ENCODE measurements at regions not wholly inside any gene's neighbourhood (a gene's known extent, or its start where the extent isn't known, plus 50 kb on each side); places are given as distances from the start of the nearest gene placed in this dataset.

DNA sequence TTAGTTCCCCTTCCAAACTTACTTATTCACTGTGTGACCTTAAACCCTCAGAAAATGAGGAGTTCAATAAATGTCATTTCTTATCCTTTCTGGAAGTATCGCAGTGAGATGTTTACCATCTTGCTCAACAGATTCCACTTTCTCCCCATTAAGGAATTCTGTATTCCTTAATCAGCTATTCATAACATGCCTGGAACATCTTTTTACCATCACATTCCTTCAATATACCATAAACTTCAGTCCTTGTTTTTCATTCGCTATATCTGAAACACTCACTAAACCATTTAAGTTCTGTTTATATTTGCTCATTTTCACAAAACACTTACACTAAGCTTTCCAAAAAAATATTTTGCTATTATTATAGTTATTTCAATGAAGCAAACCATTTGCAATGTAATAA is 1158.6 kb downstream of the CDH12 start:
- no peak overlapping the region for H3K27ac ChIP-seq
- intact Hi-C loops (cut with DNase I) = no loop called here
- TF ChIP-seq EP300 (IDR thresholded peaks at IDR 0.05) = no peak
- TF ChIP-seq, protein P1, sequence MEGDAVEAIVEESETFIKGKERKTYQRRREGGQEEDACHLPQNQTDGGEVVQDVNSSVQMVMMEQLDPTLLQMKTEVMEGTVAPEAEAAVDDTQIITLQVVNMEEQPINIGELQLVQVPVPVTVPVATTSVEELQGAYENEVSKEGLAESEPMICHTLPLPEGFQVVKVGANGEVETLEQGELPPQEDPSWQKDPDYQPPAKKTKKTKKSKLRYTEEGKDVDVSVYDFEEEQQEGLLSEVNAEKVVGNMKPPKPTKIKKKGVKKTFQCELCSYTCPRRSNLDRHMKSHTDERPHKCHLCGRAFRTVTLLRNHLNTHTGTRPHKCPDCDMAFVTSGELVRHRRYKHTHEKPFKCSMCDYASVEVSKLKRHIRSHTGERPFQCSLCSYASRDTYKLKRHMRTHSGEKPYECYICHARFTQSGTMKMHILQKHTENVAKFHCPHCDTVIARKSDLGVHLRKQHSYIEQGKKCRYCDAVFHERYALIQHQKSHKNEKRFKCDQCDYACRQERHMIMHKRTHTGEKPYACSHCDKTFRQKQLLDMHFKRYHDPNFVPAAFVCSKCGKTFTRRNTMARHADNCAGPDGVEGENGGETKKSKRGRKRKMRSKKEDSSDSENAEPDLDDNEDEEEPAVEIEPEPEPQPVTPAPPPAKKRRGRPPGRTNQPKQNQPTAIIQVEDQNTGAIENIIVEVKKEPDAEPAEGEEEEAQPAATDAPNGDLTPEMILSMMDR (IDR thresholded peaks at IDR 0.05) = no peak
- no peak for TF ChIP-seq POLR2A (IDR thresholded peaks at IDR 0.05)
- H3K9me3 ChIP-seq = no peaks in the 10 kb centered on the region
- no peak overlapping the region for H3K4me3 ChIP-seq
- WGBS, 3 donors = 12 to 20% (median 18%) methylated on average over 2 of the region's 2 CpGs
- no peaks in the 10 kb centered on the region for H3K27me3 ChIP-seq
- no peaks in the 10 kb centered on the region for H3K36me3 ChIP-seq
- no peak for DNase-seq
- H3K4me1 ChIP-seq (ENCODE audit: insufficient read depth) = no peaks in the 10 kb centered on the region

DNA sequence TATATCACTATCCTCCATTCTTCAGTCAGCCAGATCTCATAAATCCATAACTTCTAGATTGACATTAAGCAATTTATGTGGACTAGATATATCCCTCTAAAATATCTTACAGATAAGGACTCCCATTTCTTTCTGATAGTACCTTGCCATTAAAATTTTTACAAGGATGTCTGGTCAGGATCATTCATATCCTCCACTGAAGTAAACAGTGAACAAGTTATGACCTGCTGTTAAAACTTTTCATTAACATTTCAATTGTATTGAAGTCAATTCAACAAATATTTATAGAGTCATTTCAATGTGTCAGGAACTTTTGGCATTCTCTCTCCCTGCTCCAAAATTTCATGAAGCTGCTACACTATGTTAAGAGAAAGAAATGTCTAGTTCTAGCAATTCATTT is 1159.6 kb downstream of the CDH12 start:
- intact Hi-C loops (cut with DNase I) = no loop called here
- no peak overlapping the region for H3K4me3 ChIP-seq
- TF ChIP-seq, protein P1 (IDR thresholded peaks at IDR 0.05) = no peak
- no peak for TF ChIP-seq POLR2A (IDR thresholded peaks at IDR 0.05)
- H3K27ac ChIP-seq = no peak overlapping the region
- no peaks in the 10 kb centered on the region for H3K9me3 ChIP-seq
- H3K4me1 ChIP-seq (ENCODE audit: insufficient read depth) = no peaks in the 10 kb centered on the region
- H3K36me3 ChIP-seq = no peaks in the 10 kb centered on the region
- DNase-seq = no peak
- H3K27me3 ChIP-seq = no peaks in the 10 kb centered on the region

DNA sequence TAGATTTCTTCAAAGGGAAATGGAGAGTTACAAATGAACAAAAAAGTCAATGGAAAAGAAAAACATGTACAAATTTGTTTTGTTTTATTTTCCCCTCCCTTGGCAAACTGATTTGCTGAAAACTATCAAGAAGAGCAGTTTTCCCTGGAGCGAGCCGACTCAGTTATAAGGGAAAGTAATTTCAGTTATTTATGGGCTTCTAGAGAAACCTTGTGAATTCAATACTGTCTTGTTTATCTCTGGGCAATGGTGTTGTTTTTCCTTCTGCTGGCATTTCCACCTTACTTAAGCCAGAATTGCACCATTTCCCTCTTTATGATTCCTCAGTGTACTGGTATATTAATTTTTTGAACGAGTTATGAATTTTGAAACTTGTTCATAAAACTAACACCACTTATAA is 1163.6 kb downstream of the CDH12 start:
- H3K36me3 ChIP-seq = no peaks in the 10 kb centered on the region
- no peaks in the 10 kb centered on the region for H3K4me1 ChIP-seq (ENCODE audit: insufficient read depth)
- intact Hi-C loops (cut with DNase I) = no loop called here
- WGBS, 3 donors = 4 to 11% (median 7%) methylated on average over 3 of the region's 3 CpGs
- DNase-seq = no peak
- no peak overlapping the region for H3K27ac ChIP-seq
- TF ChIP-seq EP300 (IDR thresholded peaks at IDR 0.05) (no peak), POLR2A (IDR thresholded peaks at IDR 0.05) (no peak)
- TF ChIP-seq, protein P1 (IDR thresholded peaks at IDR 0.05) = no peak
- no peaks in the 10 kb centered on the region for H3K9me3 ChIP-seq
- no peaks in the 10 kb centered on the region for H3K27me3 ChIP-seq
- H3K4me3 ChIP-seq = no peak overlapping the region

DNA sequence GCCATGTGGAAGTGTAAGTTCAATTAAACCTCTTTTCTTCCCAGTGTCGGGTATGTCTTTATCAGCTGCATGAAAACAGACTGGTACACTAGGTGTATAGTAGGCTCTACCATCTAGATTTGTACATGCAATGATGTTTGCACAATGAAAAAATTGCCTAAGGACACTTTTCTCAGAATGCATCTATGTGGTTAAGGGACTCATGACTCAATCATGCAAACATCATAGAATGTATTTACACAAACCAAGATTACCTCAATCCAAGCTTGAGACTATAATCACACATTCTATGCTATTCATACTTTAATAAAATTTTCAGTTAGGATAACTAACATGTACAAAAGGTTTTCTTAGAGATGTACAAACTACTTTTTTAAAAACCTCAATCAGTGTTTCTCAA is 1164.5 kb downstream of the CDH12 start:
- no peak overlapping the region for H3K27ac ChIP-seq
- intact Hi-C loops (cut with DNase I) = no loop called here
- H3K4me1 ChIP-seq (ENCODE audit: insufficient read depth) = no peaks in the 10 kb centered on the region
- TF ChIP-seq, protein P1 (IDR thresholded peaks at IDR 0.05) = no peak
- no peak for TF ChIP-seq POLR2A (IDR thresholded peaks at IDR 0.05)
- no peak for TF ChIP-seq EP300 (IDR thresholded peaks at IDR 0.05)
- no peaks in the 10 kb centered on the region for H3K9me3 ChIP-seq
- H3K27me3 ChIP-seq = no peaks in the 10 kb centered on the region
- H3K4me3 ChIP-seq = no peak overlapping the region
- WGBS, 3 donors = 79 to 96% (median 93%) methylated on average over 1 of the region's 1 CpG
- H3K36me3 ChIP-seq = no peaks in the 10 kb centered on the region
- DNase-seq = no peak

DNA sequence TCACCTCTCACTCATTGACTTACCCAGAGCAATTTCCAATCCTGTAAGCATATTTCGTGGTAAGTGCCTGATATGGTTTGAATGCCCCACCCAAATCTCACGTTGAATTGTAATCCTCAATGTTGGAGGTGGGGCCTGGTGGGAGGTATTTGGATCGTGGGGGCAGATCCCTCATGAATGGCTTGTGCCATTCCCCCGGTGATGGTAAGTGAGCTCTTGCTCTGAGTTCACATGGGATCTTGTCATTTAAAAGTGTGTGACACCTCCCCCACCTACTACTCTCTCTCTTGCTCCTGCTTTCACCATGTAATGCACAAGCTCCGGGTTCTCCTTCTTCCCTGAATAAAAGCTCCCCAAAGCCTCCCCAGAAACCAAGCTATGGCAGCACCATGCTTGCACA is 1165.5 kb downstream of the CDH12 start:
- intact Hi-C loops (cut with DNase I) = no loop called here
- H3K36me3 ChIP-seq = no peaks in the 10 kb centered on the region
- no peaks in the 10 kb centered on the region for H3K4me1 ChIP-seq (ENCODE audit: insufficient read depth)
- no peak for DNase-seq
- no peaks in the 10 kb centered on the region for H3K27me3 ChIP-seq
- 84 to 92% (median 90%) methylated on average over 5 of the region's 5 CpGs for WGBS, 3 donors
- no peak overlapping the region for H3K4me3 ChIP-seq
- H3K27ac ChIP-seq = no peak overlapping the region
- TF ChIP-seq POLR2A (IDR thresholded peaks at IDR 0.05) (no peak), EP300 (IDR thresholded peaks at IDR 0.05) (no peak)
- TF ChIP-seq, protein P1 (IDR thresholded peaks at IDR 0.05) = no peak
- no peaks in the 10 kb centered on the region for H3K9me3 ChIP-seq
